Upper lobe of right lung (tissue), 1 donor: ENCODE measurements at regions not wholly inside any gene's neighbourhood (a gene's known extent, or its start where the extent isn't known, plus 50 kb on each side); places are given as distances from the start of the nearest gene placed in this dataset.
A peak's percentile ranks its signal among the peaks of the same experiment; 100 is the strongest.

Experiments
- ATAC-seq: fragments of 200-7000 bp; cut with Tn5 transposase; one replicate; pipeline ENCODE4 v1.9.1; 2020; ENCODE audit warnings: mild to moderate bottlenecking, moderate library complexity
- DNase-seq: peaks from one replicate; pipeline ENCODE4 v3.0.0-alpha.2; 2020
- H3K27ac ChIP-seq: fragments of 200-600 bp; one replicate; pipeline ENCODE4 v1.8.0; 2022
- H3K27me3 ChIP-seq: fragments of 200-600 bp; one replicate; pipeline ENCODE4 v1.8.0; 2022; ENCODE audit warnings: mild to moderate bottlenecking
- H3K36me3 ChIP-seq: fragments of 200-600 bp; one replicate; pipeline ENCODE4 v1.8.0; 2022
- H3K4me1 ChIP-seq: fragments of 200-600 bp; one replicate; pipeline ENCODE4 v1.8.0; 2022
- H3K4me3 ChIP-seq: fragments of 200-600 bp; one replicate; pipeline ENCODE4 v1.8.0; 2022; ENCODE audit warnings: mild to moderate bottlenecking
- H3K9me3 ChIP-seq: fragments of 200-600 bp; one replicate; pipeline ENCODE4 v1.8.0; 2022
- CTCF ChIP-seq: fragments of 200-600 bp; IDR thresholded peaks from one replicate; pipeline ENCODE4 v1.8.0; 2022; ENCODE audit warnings: antibody characterized with exemption
- intact Hi-C: fragments of 100-400 bp; cut with DNase I; formaldehyde crosslinking; loops from one replicate; pipeline ENCODE4 v1.11.0; 2022
- donor health status: DM: no; HTN: yes; CAD: no; lungs with severe emphysema.

GRCh38 chr6:128807577-128807976, 75.4 kb upstream of the LAMA2 start:
- no peaks in the 10 kb centered on the region for H3K36me3 ChIP-seq
- no peak overlapping the region for H3K27ac ChIP-seq
- H3K27me3 ChIP-seq, result no peaks in the 10 kb centered on the region
- intact Hi-C loops, result no loop called here
- TF ChIP-seq CTCF, result peak; percentile 36
- no peaks in the 10 kb centered on the region for H3K4me1 ChIP-seq
- no peaks in the 10 kb centered on the region for H3K9me3 ChIP-seq
- ATAC-seq (no peak), DNase-seq (no peak)
- no peak overlapping the region for H3K4me3 ChIP-seq

GRCh38 chr6:128806261-128806660, 76.7 kb upstream of the LAMA2 start:
- Histone ChIP-seq H3K27ac (no peak overlapping the region), H3K4me1 (no peaks in the 10 kb centered on the region), H3K9me3 (no peaks in the 10 kb centered on the region), H3K27me3 (no peaks in the 10 kb centered on the region), H3K36me3 (no peaks in the 10 kb centered on the region), H3K4me3 (no peak overlapping the region)
- DNase-seq, result no peak
- intact Hi-C loops, result no loop called here
- ATAC-seq, result no peak
- TF ChIP-seq CTCF, result no peak

GRCh38 chr6:128803911-128804310, 79.0 kb upstream of the LAMA2 start:
- DNase-seq, result no peak
- no peaks in the 10 kb centered on the region for H3K36me3 ChIP-seq

GRCh38 chr6:128801621-128802020, 81.3 kb upstream of the LAMA2 start:
- no peak for TF ChIP-seq CTCF
- Histone ChIP-seq H3K4me1 (no peaks in the 10 kb centered on the region), H3K27ac (no peak overlapping the region), H3K27me3 (no peaks in the 10 kb centered on the region), H3K4me3 (no peak overlapping the region), H3K9me3 (no peaks in the 10 kb centered on the region), H3K36me3 (no peaks in the 10 kb centered on the region)
- intact Hi-C loops, result no loop called here
- ATAC-seq (no peak), DNase-seq (no peak)

More at GRCh38 chr6:128803911-128804310, 79.0 kb upstream of the LAMA2 start:
- Histone ChIP-seq H3K9me3 (no peaks in the 10 kb centered on the region), H3K27ac (no peak overlapping the region), H3K4me1 (no peaks in the 10 kb centered on the region), H3K4me3 (no peak overlapping the region), H3K27me3 (no peaks in the 10 kb centered on the region)
- ATAC-seq, result no peak
- no peak for TF ChIP-seq CTCF
- intact Hi-C loops, result no loop called here

- Histone ChIP-seq H3K4me3 (no peak overlapping the region), H3K36me3 (no peaks in the 10 kb centered on the region), H3K27me3 (no peaks in the 10 kb centered on the region), H3K4me1 (no peaks in the 10 kb centered on the region), H3K9me3 (no peaks in the 10 kb centered on the region), H3K27ac (no peak overlapping the region)
- no peak for TF ChIP-seq CTCF
- ATAC-seq (no peak), DNase-seq (no peak)
- intact Hi-C loops, result no loop called here
These were observed 98.7 kb upstream of the LAMA2 start for GRCh38 chr6:128784266-128784665.

- no peaks in the 10 kb centered on the region for H3K36me3 ChIP-seq
- H3K9me3 ChIP-seq, result peaks cover 4% of the 10 kb centered on the region
- ATAC-seq (no peak), DNase-seq (no peak)
- H3K27me3 ChIP-seq, result no peaks in the 10 kb centered on the region
- H3K4me3 ChIP-seq, result no peak overlapping the region
- no peak overlapping the region for H3K27ac ChIP-seq
- H3K4me1 ChIP-seq, result no peaks in the 10 kb centered on the region
- intact Hi-C loops, result no loop called here
- TF ChIP-seq CTCF, result no peak
These were observed 114.8 kb upstream of the LAMA2 start for GRCh38 chr6:128768187-128768586.
